ENCODE measurements at regions not wholly inside any gene's neighbourhood (a gene's known extent, or its start where the extent isn't known, plus 50 kb on each side); places are given as distances from the start of the nearest gene placed in this dataset.
"Not testable (repeated sequence)": the region's sequence is repeated elsewhere in the genome, so short reads cannot be mapped to it uniquely, and the experiment has no call there.

DNA sequence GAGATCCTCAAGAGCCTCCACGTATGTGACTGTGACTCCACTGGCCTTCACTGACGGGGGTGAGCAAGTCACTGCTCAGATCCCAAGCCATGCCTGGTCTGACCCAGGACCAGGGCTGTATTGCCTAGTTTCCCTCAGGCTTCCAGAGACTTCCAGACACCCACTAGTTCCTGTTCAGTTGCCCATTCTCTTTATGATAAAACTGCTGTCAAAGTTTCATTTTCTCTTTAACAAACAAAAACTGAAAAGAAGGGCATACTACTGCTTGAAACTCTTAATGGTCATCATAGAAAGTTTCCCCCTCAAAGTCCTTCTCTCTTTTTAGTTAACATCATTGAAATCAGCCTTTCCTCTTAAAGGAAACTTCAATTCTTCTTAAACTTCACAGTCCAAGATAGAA lies 105.7 kb upstream of the GHR start:
- no peak for DNase-seq (ENCODE audit: low read depth in 1 of 2, low spot score in 1 of 2)
- TF ChIP-seq, protein P1, sequence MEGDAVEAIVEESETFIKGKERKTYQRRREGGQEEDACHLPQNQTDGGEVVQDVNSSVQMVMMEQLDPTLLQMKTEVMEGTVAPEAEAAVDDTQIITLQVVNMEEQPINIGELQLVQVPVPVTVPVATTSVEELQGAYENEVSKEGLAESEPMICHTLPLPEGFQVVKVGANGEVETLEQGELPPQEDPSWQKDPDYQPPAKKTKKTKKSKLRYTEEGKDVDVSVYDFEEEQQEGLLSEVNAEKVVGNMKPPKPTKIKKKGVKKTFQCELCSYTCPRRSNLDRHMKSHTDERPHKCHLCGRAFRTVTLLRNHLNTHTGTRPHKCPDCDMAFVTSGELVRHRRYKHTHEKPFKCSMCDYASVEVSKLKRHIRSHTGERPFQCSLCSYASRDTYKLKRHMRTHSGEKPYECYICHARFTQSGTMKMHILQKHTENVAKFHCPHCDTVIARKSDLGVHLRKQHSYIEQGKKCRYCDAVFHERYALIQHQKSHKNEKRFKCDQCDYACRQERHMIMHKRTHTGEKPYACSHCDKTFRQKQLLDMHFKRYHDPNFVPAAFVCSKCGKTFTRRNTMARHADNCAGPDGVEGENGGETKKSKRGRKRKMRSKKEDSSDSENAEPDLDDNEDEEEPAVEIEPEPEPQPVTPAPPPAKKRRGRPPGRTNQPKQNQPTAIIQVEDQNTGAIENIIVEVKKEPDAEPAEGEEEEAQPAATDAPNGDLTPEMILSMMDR (IDR thresholded peaks at IDR 0.05; ENCODE audit: low read depth, low read length): no peak
- Histone ChIP-seq H3K27me3 (no peaks in the 10 kb centered on the region), H3K27ac (no peak overlapping the region), H3K4me3 (no peak overlapping the region), H3K36me3 (no peaks in the 10 kb centered on the region), H3K4me1 (ENCODE audit: low read depth) (no peaks in the 10 kb centered on the region), H3K9me3 (ENCODE audit: low read depth) (no peaks in the 10 kb centered on the region)

DNA sequence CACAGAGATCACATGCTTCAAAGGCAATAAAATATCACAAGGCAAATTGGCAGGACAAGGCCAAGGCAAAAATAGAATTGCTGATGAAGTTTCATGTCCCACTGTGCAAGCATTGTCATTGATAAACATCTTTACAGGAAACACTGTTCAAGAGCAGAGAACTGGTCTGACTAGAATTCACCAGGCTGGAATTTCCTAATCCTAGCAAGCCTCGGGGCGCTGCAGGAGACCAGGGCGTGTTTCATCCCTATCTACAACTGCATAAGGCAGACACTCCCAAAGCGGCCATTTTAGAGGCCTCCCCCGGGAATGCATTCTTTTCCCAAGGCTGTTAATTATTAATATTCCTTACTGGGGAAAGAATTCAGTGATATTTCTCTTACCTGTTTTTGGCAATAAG lies 103.7 kb upstream of the GHR start:
- not testable (repeated sequence) for H3K4me1 ChIP-seq (ENCODE audit: low read depth); H3K27ac ChIP-seq; DNase-seq (ENCODE audit: low read depth in 1 of 2, low spot score in 1 of 2); H3K27me3 ChIP-seq; H3K9me3 ChIP-seq (ENCODE audit: low read depth); H3K36me3 ChIP-seq; H3K4me3 ChIP-seq

DNA sequence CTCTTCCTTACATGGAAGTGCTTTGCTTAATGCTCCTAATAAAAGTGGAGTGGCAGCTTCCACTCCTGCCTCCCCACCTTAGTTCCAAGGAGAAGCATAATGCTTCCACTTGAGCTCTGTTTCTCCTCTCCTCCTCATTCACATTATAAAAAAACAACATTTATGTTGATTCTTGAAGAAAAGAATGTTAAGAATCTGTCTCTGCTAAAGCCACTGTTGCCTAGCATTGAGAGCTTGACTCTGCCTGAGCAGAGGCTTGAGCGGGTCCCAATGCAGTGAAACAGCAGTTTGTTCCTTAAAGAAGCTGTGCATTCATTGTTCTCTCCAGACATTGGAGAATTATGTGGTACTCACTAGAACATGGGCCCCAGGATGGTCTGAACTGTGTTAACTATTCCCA lies 101.5 kb upstream of the GHR start:
- Histone ChIP-seq H3K4me1 (ENCODE audit: low read depth) (no peaks in the 10 kb centered on the region), H3K36me3 (no peaks in the 10 kb centered on the region), H3K9me3 (ENCODE audit: low read depth) (no peaks in the 10 kb centered on the region), H3K27ac (no peak overlapping the region), H3K4me3 (no peak overlapping the region), H3K27me3 (no peaks in the 10 kb centered on the region)
- TF ChIP-seq, protein P1 (IDR thresholded peaks at IDR 0.05; ENCODE audit: low read depth, low read length): no peak
- no peak for DNase-seq (ENCODE audit: low read depth in 1 of 2, low spot score in 1 of 2)

DNA sequence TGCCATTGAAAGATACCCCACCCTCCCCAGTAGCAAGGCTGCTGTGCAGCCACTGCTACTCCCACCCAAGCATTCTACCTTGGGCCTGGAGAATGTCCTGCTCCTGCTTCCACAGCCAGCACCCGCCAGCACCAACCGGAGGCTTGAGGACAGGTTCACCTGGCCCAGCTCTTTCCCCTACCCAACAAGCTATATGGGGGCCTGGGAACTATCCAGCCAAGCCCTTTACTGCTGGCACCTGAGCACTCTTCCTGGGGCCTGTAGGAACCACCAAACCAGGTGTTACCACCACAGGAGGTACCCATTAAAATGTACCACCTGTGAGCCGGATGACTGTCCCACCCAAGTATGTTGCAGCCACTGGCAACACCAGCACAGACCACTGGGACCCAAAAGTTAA lies 86.1 kb upstream of the GHR start:
- no peaks in the 10 kb centered on the region for H3K27me3 ChIP-seq

DNA sequence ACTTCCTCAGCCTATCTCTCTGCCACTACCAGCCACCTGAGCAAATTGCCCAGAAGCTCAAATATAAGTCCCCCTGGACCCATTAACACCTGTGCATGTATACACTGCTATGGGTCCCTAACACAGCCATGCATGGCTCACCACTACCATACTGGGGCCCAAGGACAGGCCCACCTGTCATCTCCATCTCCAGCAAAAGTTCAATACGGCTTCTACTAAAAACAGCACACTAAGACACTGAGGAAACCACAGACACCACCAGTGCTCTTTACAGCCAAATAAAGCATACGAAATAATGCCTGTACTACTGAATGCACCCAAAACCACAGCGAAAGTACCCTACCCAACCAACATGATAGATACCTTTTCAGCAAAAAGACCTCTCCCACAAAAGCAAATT lies 85.6 kb upstream of the GHR start:
- H3K4me1 ChIP-seq (ENCODE audit: low read depth): no peaks in the 10 kb centered on the region
- H3K9me3 ChIP-seq (ENCODE audit: low read depth): no peaks in the 10 kb centered on the region
- H3K36me3 ChIP-seq: no peaks in the 10 kb centered on the region
- H3K27ac ChIP-seq: no peak overlapping the region
- DNase-seq (ENCODE audit: low read depth in 1 of 2, low spot score in 1 of 2): no peak
- TF ChIP-seq, protein P1 (IDR thresholded peaks at IDR 0.05; ENCODE audit: low read depth, low read length): no peak
- no peaks in the 10 kb centered on the region for H3K27me3 ChIP-seq
- no peak overlapping the region for H3K4me3 ChIP-seq

More for the DNA sequence above, 86.1 kb upstream of the GHR start:
- no peaks in the 10 kb centered on the region for H3K9me3 ChIP-seq (ENCODE audit: low read depth)
- DNase-seq (ENCODE audit: low read depth in 1 of 2, low spot score in 1 of 2): no peak
- TF ChIP-seq, protein P1 (IDR thresholded peaks at IDR 0.05; ENCODE audit: low read depth, low read length): no peak
- no peak overlapping the region for H3K27ac ChIP-seq
- H3K36me3 ChIP-seq: no peaks in the 10 kb centered on the region
- no peaks in the 10 kb centered on the region for H3K4me1 ChIP-seq (ENCODE audit: low read depth)
- no peak overlapping the region for H3K4me3 ChIP-seq

DNA sequence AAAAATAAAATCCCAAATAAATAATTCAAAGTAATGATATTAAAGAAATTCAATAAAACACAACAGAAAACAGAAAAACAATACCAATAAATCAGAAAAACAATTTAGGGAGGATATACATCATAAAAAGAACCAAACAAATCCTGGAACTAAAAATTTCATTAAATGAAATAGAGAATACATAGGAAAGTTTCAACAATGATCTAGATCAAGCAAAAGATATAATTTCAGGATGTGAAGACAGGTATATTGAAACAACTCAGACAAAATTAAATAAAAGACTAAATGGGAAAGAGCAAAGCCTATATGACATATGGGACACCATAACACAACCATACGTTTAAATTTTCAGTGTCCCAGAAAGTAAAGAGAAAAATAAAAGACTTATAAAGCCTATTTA lies 85.1 kb upstream of the GHR start:
- H3K36me3 ChIP-seq: no peaks in the 10 kb centered on the region
- no peaks in the 10 kb centered on the region for H3K4me1 ChIP-seq (ENCODE audit: low read depth)
- H3K27ac ChIP-seq: no peak overlapping the region
- TF ChIP-seq, protein P1 (IDR thresholded peaks at IDR 0.05; ENCODE audit: low read depth, low read length): no peak
- DNase-seq (ENCODE audit: low read depth in 1 of 2, low spot score in 1 of 2): no peak
- no peak overlapping the region for H3K4me3 ChIP-seq
- no peaks in the 10 kb centered on the region for H3K9me3 ChIP-seq (ENCODE audit: low read depth)
- no peaks in the 10 kb centered on the region for H3K27me3 ChIP-seq
